ENCODE measurements at regions not wholly inside any gene's neighbourhood (a gene's known extent, or its start where the extent isn't known, plus 50 kb on each side); places are given as distances from the start of the nearest gene placed in this dataset.

- Mint-ChIP-seq H3K27me3 (no peaks in the 10 kb centered on the region), H3K4me3 (no peak overlapping the region), H3K9me3 (no peaks in the 10 kb centered on the region), H3K36me3 (no peaks in the 10 kb centered on the region), H3K27ac (no peak overlapping the region), H3K4me1 (no peaks in the 10 kb centered on the region)
- DNase-seq: no peak
Observed at GRCh38 chr16:52076801-52077201, 470.1 kb downstream of the TOX3 start.

GRCh38 chr16:52076332-52076731, 470.6 kb downstream of the TOX3 start:
- H3K9me3 Mint-ChIP-seq: no peaks in the 10 kb centered on the region
- H3K4me1 Mint-ChIP-seq: no peaks in the 10 kb centered on the region
- no peak overlapping the region for H3K4me3 Mint-ChIP-seq
- H3K27ac Mint-ChIP-seq: no peak overlapping the region
- no peaks in the 10 kb centered on the region for H3K27me3 Mint-ChIP-seq
- no peak for DNase-seq
- H3K36me3 Mint-ChIP-seq: no peaks in the 10 kb centered on the region

GRCh38 chr16:52074133-52074532, 472.8 kb downstream of the TOX3 start:
- no peak for DNase-seq
- Mint-ChIP-seq H3K27ac (no peak overlapping the region), H3K36me3 (no peaks in the 10 kb centered on the region), H3K4me3 (no peak overlapping the region), H3K9me3 (no peaks in the 10 kb centered on the region), H3K4me1 (no peaks in the 10 kb centered on the region), H3K27me3 (peaks cover 3% of the 10 kb centered on the region)

GRCh38 chr16:52073024-52073423, 473.9 kb downstream of the TOX3 start:
- Mint-ChIP-seq H3K4me1 (no peaks in the 10 kb centered on the region), H3K36me3 (no peaks in the 10 kb centered on the region), H3K9me3 (no peaks in the 10 kb centered on the region), H3K27me3 (peaks cover 3% of the 10 kb centered on the region), H3K27ac (no peak overlapping the region), H3K4me3 (no peak overlapping the region)
- DNase-seq: no peak

- no peak overlapping the region for H3K4me3 Mint-ChIP-seq
- DNase-seq: no peak
- peaks cover 3% of the 10 kb centered on the region for H3K27me3 Mint-ChIP-seq
- H3K36me3 Mint-ChIP-seq: no peaks in the 10 kb centered on the region
- no peaks in the 10 kb centered on the region for H3K4me1 Mint-ChIP-seq
- no peaks in the 10 kb centered on the region for H3K9me3 Mint-ChIP-seq
- H3K27ac Mint-ChIP-seq: no peak overlapping the region
Observed at GRCh38 chr16:52071101-52071500, 475.8 kb downstream of the TOX3 start.

GRCh38 chr16:52070341-52071057, 476.4 kb downstream of the TOX3 start:
- H3K27me3 Mint-ChIP-seq: peaks cover 3% of the 10 kb centered on the region
- no peaks in the 10 kb centered on the region for H3K36me3 Mint-ChIP-seq
- H3K4me3 Mint-ChIP-seq: no peak overlapping the region
- no peak for DNase-seq
- no peaks in the 10 kb centered on the region for H3K9me3 Mint-ChIP-seq
- no peaks in the 10 kb centered on the region for H3K4me1 Mint-ChIP-seq
- no peak overlapping the region for H3K27ac Mint-ChIP-seq

- Mint-ChIP-seq H3K27ac (no peak overlapping the region), H3K4me1 (no peaks in the 10 kb centered on the region), H3K4me3 (no peak overlapping the region), H3K9me3 (peaks cover 1% of the 10 kb centered on the region), H3K36me3 (no peaks in the 10 kb centered on the region), H3K27me3 (peaks cover 3% of the 10 kb centered on the region)
- no peak for DNase-seq
Observed at GRCh38 chr16:52069866-52070265, 477.1 kb downstream of the TOX3 start.

GRCh38 chr16:52068447-52069074, 478.4 kb downstream of the TOX3 start:
- Mint-ChIP-seq H3K9me3 (peaks cover 1% of the 10 kb centered on the region), H3K4me1 (no peaks in the 10 kb centered on the region), H3K27ac (no peak overlapping the region), H3K4me3 (no peak overlapping the region), H3K27me3 (peaks cover 3% of the 10 kb centered on the region), H3K36me3 (no peaks in the 10 kb centered on the region)
- DNase-seq: no peak

- DNase-seq: no peak
- Mint-ChIP-seq H3K4me3 (no peak overlapping the region), H3K27me3 (peaks cover 3% of the 10 kb centered on the region), H3K9me3 (peaks cover 1% of the 10 kb centered on the region), H3K4me1 (no peaks in the 10 kb centered on the region), H3K36me3 (no peaks in the 10 kb centered on the region), H3K27ac (no peak overlapping the region)
Observed at GRCh38 chr16:52066962-52067361, 480.0 kb downstream of the TOX3 start.

GRCh38 chr16:52056259-52056658, 490.7 kb downstream of the TOX3 start:
- no peak overlapping the region for H3K4me3 Mint-ChIP-seq
- H3K9me3 Mint-ChIP-seq: peaks cover 1% of the 10 kb centered on the region
- H3K27me3 Mint-ChIP-seq: no peaks in the 10 kb centered on the region
- DNase-seq: no peak
- H3K36me3 Mint-ChIP-seq: no peaks in the 10 kb centered on the region
- no peak overlapping the region for H3K27ac Mint-ChIP-seq
- no peaks in the 10 kb centered on the region for H3K4me1 Mint-ChIP-seq

- H3K27ac Mint-ChIP-seq: no peak overlapping the region
- no peak overlapping the region for H3K4me3 Mint-ChIP-seq
- peaks cover 2% of the 10 kb centered on the region for H3K9me3 Mint-ChIP-seq
- no peaks in the 10 kb centered on the region for H3K27me3 Mint-ChIP-seq
- H3K36me3 Mint-ChIP-seq: no peaks in the 10 kb centered on the region
- H3K4me1 Mint-ChIP-seq: no peaks in the 10 kb centered on the region
- no peak for DNase-seq
Observed at GRCh38 chr16:52055381-52055780, 491.6 kb downstream of the TOX3 start.

- Mint-ChIP-seq H3K4me3 (no peak overlapping the region), H3K27ac (no peak overlapping the region), H3K9me3 (peaks cover 2% of the 10 kb centered on the region), H3K27me3 (no peaks in the 10 kb centered on the region), H3K36me3 (no peaks in the 10 kb centered on the region), H3K4me1 (no peaks in the 10 kb centered on the region)
- no peak for DNase-seq
Observed at GRCh38 chr16:52054326-52054725, 492.6 kb downstream of the TOX3 start.

GRCh38 chr16:52052818-52053217, 494.1 kb downstream of the TOX3 start:
- H3K27ac Mint-ChIP-seq: no peak overlapping the region
- H3K36me3 Mint-ChIP-seq: no peaks in the 10 kb centered on the region
- no peaks in the 10 kb centered on the region for H3K4me1 Mint-ChIP-seq
- H3K9me3 Mint-ChIP-seq: peaks cover 2% of the 10 kb centered on the region
- no peaks in the 10 kb centered on the region for H3K27me3 Mint-ChIP-seq
- DNase-seq: no peak
- no peak overlapping the region for H3K4me3 Mint-ChIP-seq

GRCh38 chr16:52051414-52052172, 495.4 kb downstream of the TOX3 start:
- no peaks in the 10 kb centered on the region for H3K4me1 Mint-ChIP-seq
- H3K4me3 Mint-ChIP-seq: no peak overlapping the region
- H3K27me3 Mint-ChIP-seq: no peaks in the 10 kb centered on the region
- H3K27ac Mint-ChIP-seq: no peak overlapping the region
- no peaks in the 10 kb centered on the region for H3K36me3 Mint-ChIP-seq
- no peak for DNase-seq
- H3K9me3 Mint-ChIP-seq: peaks cover 2% of the 10 kb centered on the region

- Mint-ChIP-seq H3K4me1 (no peaks in the 10 kb centered on the region), H3K36me3 (no peaks in the 10 kb centered on the region), H3K4me3 (no peak overlapping the region), H3K27ac (no peak overlapping the region), H3K9me3 (peaks cover 7% of the 10 kb centered on the region), H3K27me3 (no peaks in the 10 kb centered on the region)
- DNase-seq: no peak
Observed at GRCh38 chr16:52050418-52050817, 496.5 kb downstream of the TOX3 start.

Measured in activated naive CD8-positive, alpha-beta T cell treated with anti-CD3 and anti-CD28 coated beads for 36 hours (primary cell).